Colonic mucosa (tissue), 4 donors: ENCODE measurements at regions not wholly inside any gene's neighbourhood (a gene's known extent, or its start where the extent isn't known, plus 50 kb on each side); places are given as distances from the start of the nearest gene placed in this dataset.

Experiments used
- DNase-seq: peaks from one replicate; pipeline ENCODE4 v3.0.0-alpha.2; 2020
- H3K27ac ChIP-seq: fragments of 200-600 bp; one replicate; pipeline ENCODE4 v1.8.0; 2021
- H3K27me3 ChIP-seq: fragments of 200-600 bp; one replicate; pipeline ENCODE4 v1.8.0; 2021
- H3K36me3 ChIP-seq: fragments of 200-600 bp; one replicate; pipeline ENCODE4 v1.8.0; 2021
- H3K4me1 ChIP-seq: fragments of 200-600 bp; one replicate; pipeline ENCODE4 v1.8.0; 2021; ENCODE audit warnings: mild to moderate bottlenecking
- H3K4me3 ChIP-seq: fragments of 200-600 bp; one replicate; pipeline ENCODE4 v1.8.0; 2021
- H3K9ac ChIP-seq, 2 donors: one replicate each; pipeline ENCODE4 v1.7.0; 2013; ENCODE audit warnings: control low read depth in 2 of 2, low read depth in 2 of 2, low read length in 2 of 2
- H3K9me3 ChIP-seq: fragments of 200-600 bp; one replicate; pipeline ENCODE4 v1.8.0; 2021
- CTCF ChIP-seq: fragments of 200-600 bp; IDR thresholded peaks from one replicate; pipeline ENCODE4 v1.8.0; 2022; ENCODE audit warnings: antibody characterized with exemption, mild to moderate bottlenecking
- intact Hi-C: fragments of 100-400 bp; cut with DNase I; formaldehyde crosslinking; loops from one replicate; pipeline ENCODE4 v1.14.1; 2022
- donor health status: healthy.
- donor health status: DM: no; HTN: no; CAD: no.
- donor health status: DM: no; HTN: no; CAD: no.

- no peak overlapping the region for H3K27ac ChIP-seq
- intact Hi-C loops: no loop called here
These were observed 182.4 kb downstream of the PTEN start for GRCh38 chr10:88045656-88046415.

GRCh38 chr10:88047579-88047978 is 184.2 kb downstream of the PTEN start:
- intact Hi-C loops: no loop called here
- Histone ChIP-seq H3K9me3 (no peaks in the 10 kb centered on the region), H3K36me3 (no peaks in the 10 kb centered on the region), H3K4me3 (no peak overlapping the region), H3K9ac (no peak overlapping the region), H3K27ac (no peak overlapping the region), H3K4me1 (no peaks in the 10 kb centered on the region), H3K27me3 (no peaks in the 10 kb centered on the region)
- no peak for DNase-seq
- no peak for TF ChIP-seq CTCF

More at GRCh38 chr10:88045656-88046415, 182.4 kb downstream of the PTEN start:
- no peak overlapping the region for H3K9ac ChIP-seq
- no peak for TF ChIP-seq CTCF
- H3K27me3 ChIP-seq: no peaks in the 10 kb centered on the region
- H3K4me3 ChIP-seq: no peak overlapping the region
- H3K4me1 ChIP-seq: no peaks in the 10 kb centered on the region
- no peaks in the 10 kb centered on the region for H3K36me3 ChIP-seq
- no peak for DNase-seq
- no peaks in the 10 kb centered on the region for H3K9me3 ChIP-seq

- no peaks in the 10 kb centered on the region for H3K27me3 ChIP-seq
- intact Hi-C loops: no loop called here
- H3K36me3 ChIP-seq: no peaks in the 10 kb centered on the region
- H3K4me3 ChIP-seq: no peak overlapping the region
- no peak for TF ChIP-seq CTCF
- no peak overlapping the region for H3K9ac ChIP-seq
- H3K4me1 ChIP-seq: no peaks in the 10 kb centered on the region
- DNase-seq: no peak
- H3K9me3 ChIP-seq: no peaks in the 10 kb centered on the region
- no peak overlapping the region for H3K27ac ChIP-seq
These were observed 184.9 kb downstream of the PTEN start for GRCh38 chr10:88048312-88048711.

GRCh38 chr10:88049204-88049603 is 185.8 kb downstream of the PTEN start:
- intact Hi-C loops: no loop called here
- Histone ChIP-seq H3K9ac (no peak overlapping the region), H3K27ac (no peak overlapping the region), H3K27me3 (no peaks in the 10 kb centered on the region), H3K9me3 (no peaks in the 10 kb centered on the region), H3K4me1 (no peaks in the 10 kb centered on the region), H3K36me3 (no peaks in the 10 kb centered on the region), H3K4me3 (no peak overlapping the region)
- DNase-seq: no peak
- no peak for TF ChIP-seq CTCF

GRCh38 chr10:88057720-88058119 is 194.3 kb downstream of the PTEN start:
- intact Hi-C loops: no loop called here
- H3K27ac ChIP-seq: no peak overlapping the region
- no peaks in the 10 kb centered on the region for H3K9me3 ChIP-seq
- no peak overlapping the region for H3K4me3 ChIP-seq
- no peak for TF ChIP-seq CTCF
- H3K4me1 ChIP-seq: no peaks in the 10 kb centered on the region
- H3K36me3 ChIP-seq: no peaks in the 10 kb centered on the region
- H3K9ac ChIP-seq: no peak overlapping the region
- DNase-seq: no peak
- H3K27me3 ChIP-seq: no peaks in the 10 kb centered on the region
